Stimulated activated CD4-positive, alpha-beta T cell treated with anti-CD3 and anti-CD28 coated beads, Interleukin-12 subunit alpha, Interleukin-12 subunit beta, amount 100 ng/mL, for 48 hours (primary cell): ENCODE measurements at regions not wholly inside any gene's neighbourhood (a gene's known extent, or its start where the extent isn't known, plus 50 kb on each side); places are given as distances from the start of the nearest gene placed in this dataset.

Experiments
- DNase-seq, 3 donors: peaks; one replicate each; pipeline ENCODE4 v3.0.0-alpha.2; 2020; ENCODE audit warnings: low read depth in 2 of 3, low spot score in 1 of 3

GRCh38 chr3:61311044-61311443, 59.8 kb upstream of the FHIT start:
- no peak for DNase-seq

DNA sequence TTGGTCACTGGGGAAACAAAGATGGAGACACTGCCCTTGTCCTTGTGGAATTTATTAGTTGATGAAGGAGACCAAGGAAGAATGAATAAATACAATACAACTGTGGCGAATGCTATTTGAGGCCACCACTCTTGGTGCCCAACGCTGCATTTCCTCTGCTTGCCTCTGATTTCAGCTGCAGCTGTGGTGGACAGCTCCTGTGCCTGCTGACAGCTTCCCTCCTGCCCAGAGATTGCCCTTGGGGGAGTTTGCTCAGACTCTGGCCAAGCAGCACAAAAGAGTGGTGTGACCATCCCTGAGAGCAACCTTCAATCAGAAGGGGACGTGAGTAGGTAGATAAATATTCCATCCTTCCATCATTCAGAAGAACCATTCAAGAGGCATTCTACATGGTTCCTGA, 64.6 kb upstream of the FHIT start:
- DNase-seq, result no peak

- no peak for DNase-seq
Observed at GRCh38 chr3:61323094-61323493, 71.8 kb upstream of the FHIT start.

GRCh38 chr3:61331929-61332552, 80.8 kb upstream of the FHIT start:
- DNase-seq, result no peak

DNA sequence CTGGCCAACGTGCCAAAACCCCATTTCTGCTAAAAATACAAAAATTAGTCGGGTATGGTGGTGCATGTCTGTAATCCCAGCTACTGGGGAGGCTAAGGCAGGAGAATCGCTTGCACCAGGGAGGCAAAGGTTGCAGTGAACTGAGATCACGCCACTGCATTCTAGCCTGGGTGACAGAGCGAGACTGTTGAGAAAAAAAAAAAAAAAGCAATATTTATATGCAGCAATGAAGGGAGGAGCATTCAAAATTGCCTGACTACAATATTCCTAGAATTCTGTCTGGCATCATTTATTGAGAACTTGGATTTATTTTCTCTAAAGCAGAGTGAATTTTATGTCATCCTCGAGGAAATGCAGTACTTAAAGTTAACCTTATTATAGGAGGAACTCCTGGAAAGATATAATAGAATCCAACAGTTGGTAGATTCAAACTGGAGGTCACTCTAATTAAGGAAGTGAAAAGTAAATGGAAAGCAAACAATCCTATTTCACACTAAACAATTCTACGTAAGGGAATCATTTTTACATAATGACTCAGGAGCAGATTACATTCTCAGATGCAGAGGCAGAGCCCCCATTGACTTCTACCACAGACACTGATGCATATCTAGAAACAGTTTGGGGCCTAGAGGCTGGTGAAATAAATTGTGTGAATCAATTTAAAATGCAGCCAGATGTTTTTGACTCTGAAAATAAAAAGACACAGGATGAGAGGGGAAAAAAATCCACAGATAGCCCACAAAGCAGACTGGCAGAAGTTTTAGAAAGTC, 82.1 kb upstream of the FHIT start:
- DNase-seq, result no peak

DNA sequence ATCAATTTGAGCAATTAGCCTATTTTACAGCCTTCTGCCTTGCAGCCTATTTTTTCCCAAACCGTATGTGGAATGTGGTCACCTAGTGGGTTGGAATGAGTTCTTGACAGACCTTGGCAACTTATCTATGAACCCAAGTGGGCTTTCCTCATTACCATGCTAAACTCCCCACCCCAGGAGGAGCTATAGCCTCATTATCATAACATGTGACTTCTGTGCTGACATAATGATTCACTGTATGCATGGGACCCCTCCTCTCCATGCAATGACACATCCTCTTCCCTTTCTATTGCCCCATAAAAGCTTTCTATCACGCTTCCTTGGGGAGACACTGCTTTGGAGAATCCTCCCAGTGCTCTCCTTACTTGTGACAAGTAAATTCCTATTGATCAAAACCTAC, 83.5 kb upstream of the FHIT start:
- DNase-seq, result no peak

GRCh38 chr3:61340931-61341461, 89.7 kb upstream of the FHIT start:
- DNase-seq, result no peak

DNA sequence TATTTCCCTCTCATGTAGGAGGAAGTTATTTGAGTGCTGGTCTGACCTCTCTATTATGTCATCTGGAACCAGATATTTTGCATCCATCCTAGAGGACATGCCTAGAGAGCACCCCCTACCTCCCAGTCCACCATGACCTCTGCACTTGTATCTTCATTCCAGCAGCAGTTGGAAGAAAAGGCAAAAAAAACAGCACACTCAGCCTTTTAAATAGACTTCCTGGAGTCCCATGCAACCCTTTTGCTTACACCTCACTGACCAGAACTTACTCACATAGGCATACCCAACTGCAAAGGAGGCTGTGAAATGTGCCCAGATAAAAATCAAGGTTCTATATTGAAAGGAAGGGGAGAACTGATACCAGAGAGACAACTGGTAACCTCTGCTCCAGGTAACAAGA, 92.3 kb upstream of the FHIT start:
- no peak for DNase-seq

GRCh38 chr3:61345020-61345419, 93.8 kb upstream of the FHIT start:
- DNase-seq, result no peak

DNA sequence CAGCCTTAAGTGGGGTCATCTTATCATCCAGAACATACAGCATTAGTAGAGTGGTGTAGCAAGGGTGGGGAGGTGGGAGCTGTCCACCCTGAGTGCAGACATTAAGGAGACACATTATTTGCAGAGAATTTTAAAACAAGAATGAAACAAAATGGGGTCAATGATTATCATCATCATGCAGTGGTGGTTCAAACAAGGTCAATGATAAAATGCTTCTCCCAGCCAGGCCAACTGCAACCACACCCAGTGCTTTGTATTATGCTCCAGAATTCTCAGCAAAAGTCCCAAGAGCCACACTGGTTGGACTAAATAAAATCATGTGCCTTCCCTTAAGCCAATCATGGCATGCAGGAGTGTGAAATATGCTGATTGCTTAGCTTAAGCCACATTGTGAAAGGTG, 96.7 kb upstream of the FHIT start:
- no peak for DNase-seq

GRCh38 chr3:61349717-61350116, 98.5 kb upstream of the FHIT start:
- DNase-seq, result no peak

DNA sequence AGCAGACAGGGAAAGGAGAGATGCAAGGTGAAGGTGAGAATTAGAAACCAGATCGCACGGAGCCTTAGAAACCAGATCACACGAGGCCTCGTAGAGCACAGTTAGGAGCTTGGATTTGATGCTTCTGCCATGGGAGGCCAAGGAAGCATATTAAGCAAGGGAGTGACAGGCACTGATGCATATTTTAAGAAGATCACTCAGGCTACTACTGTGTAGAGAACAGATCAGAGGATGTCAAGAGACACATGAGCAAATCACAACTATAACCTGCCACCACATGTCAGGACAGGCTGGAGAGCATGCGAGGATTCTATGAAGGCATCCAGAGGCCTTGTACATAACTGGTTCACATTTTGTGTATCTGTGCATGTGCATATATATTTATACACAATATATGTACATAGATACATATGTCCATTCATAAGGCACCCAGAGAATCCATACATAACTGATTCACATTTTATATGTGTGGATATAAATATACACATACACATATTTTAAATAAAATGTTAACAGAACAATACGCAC, 99.6 kb upstream of the FHIT start:
- DNase-seq, result no peak

GRCh38 chr3:61352306-61352705, 101.1 kb upstream of the FHIT start:
- no peak for DNase-seq

DNA sequence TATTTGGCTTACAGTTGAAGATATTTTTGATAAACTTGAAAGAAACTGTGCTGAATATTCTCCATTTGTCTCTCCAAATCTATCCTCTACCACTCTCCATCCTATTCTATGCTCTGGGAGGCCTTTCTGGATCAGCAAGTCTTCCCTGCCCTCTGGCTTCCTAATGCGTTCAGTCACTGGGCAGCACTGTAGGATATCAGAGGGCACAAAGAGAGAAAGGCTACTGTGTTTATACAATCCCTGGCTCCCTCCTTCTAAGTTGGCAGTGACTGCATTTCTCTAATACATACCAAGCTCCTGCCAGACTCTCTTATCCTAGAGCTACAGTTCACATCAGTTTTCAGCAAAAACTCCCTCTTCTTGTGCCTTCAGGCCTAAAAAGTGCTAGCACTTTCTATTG, 102.1 kb upstream of the FHIT start:
- no peak for DNase-seq

DNA sequence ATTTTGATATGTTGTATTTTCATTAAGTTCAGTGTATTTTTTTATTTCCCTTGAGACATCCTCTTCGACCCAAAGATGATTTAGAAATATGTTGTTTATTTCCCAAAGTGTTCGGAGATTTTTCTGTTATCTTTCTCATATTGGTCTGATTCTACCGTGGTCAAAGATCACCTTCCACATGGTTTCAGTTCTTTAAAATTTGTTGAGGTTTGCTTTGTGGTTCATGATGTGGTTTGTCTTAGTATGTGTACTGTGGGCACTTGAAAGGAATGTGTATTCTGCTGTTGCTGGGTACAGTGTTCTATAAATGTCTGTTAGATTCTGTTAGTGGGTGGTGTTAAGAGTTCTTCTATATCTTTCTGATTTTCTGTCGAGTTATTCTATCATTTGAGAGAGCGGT, 103.4 kb upstream of the FHIT start:
- DNase-seq, result no peak

- no peak for DNase-seq
Observed at GRCh38 chr3:61356685-61357084, 105.4 kb upstream of the FHIT start.

DNA sequence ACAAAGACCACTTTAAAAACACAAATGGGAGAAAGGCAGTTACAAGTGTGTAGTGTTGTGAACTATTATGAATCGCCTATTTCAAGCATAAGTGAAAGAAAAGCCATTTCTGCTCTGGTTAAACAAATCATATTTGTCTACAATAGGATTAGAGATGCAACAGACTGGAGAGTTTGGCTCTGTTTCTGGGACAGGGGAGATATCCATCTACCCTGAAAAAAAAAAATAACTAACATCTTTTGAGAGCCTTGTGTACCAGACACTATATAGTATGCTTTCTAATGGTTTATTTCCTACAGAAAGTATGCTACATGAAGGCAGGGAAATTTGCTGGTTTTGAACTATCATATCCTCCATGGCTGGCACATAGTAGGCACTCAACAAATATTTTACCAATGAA, 106.7 kb upstream of the FHIT start:
- DNase-seq, result no peak

- no peak for DNase-seq
Observed at GRCh38 chr3:61358364-61358763, 107.1 kb upstream of the FHIT start.

GRCh38 chr3:61360297-61360965, 109.2 kb upstream of the FHIT start:
- no peak for DNase-seq

DNA sequence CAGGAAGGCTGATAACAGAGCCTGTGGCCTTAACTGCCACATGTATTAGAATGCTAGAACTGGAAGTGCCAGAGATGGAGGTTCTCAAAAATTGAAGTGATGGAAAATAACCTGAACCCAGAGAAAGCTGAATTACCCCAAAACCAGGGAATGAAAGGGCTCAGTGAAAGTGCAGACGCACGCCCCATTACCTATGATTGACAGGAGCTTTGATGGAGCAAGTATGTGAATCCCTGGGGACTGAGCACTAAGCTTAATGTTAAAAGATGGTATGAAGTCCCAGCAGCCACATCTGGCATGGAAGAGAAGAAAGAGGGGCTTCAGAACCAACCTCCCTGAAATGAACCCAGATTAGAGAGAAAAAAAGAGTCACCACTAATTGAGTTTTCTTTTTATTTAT, 118.4 kb upstream of the FHIT start:
- DNase-seq, result no peak

GRCh38 chr3:61371123-61371522, 119.9 kb upstream of the FHIT start:
- DNase-seq, result peak; percentile 5 to 9 (median 8)

DNA sequence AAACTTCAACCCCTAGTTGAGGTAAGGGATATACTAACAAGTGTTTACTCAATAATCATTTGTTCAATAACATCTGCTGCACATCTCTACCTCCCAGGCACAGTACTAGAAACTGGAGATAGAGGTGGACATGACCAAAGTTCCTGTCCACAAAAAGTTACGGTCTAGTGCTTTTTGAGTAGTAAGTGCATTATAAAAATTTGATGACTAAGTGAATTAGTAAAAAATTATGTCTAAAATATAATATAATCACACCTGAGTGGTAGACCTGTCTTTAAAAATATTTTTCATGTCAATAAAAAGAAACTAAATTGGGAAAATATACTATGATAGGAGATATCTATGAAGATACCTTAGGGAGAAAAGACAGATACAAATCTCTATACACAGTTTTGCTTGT, 121.5 kb upstream of the FHIT start:
- DNase-seq, result no peak
